Lung (tissue), 11 donors: ENCODE measurements at regions not wholly inside any gene's neighbourhood (a gene's known extent, or its start where the extent isn't known, plus 50 kb on each side); places are given as distances from the start of the nearest gene placed in this dataset.

Source experiments
- ATAC-seq: fragments of 200-7000 bp; cut with Tn5 transposase; one replicate; pipeline ENCODE4 v1.9.1; 2020; ENCODE audit warnings: moderate number of reproducible peaks; ENCODE audit not compliant: insufficient read depth, low FRiP score
- DNase-seq, 3 donors: peaks; one replicate each; pipeline ENCODE4 v3.0.0-alpha.2; 2013 to 2017
- H3K27ac ChIP-seq, 2 donors: one replicate each; pipeline ENCODE4 v1.5.1; 2013; ENCODE audit warnings: mild to moderate bottlenecking in 2 of 2, moderate library complexity in 2 of 2, control low read depth in 1 of 2, inconsistent platforms in 1 of 2, low read depth in 1 of 2, low read length in 1 of 2
- H3K27me3 ChIP-seq, 3 donors: one replicate each; pipeline ENCODE4 v1.5.1; 2013; ENCODE audit warnings: low read length in 2 of 3; ENCODE audit not compliant: control insufficient read depth in 3 of 3, insufficient read depth in 3 of 3
- H3K36me3 ChIP-seq, 4 donors: one replicate each; pipeline ENCODE4 v1.5.1; 2013; ENCODE audit warnings: low read length in 4 of 4, mild to moderate bottlenecking in 1 of 4, moderate library complexity in 1 of 4; ENCODE audit not compliant: control insufficient read depth in 4 of 4, insufficient read depth in 4 of 4
- H3K4me1 ChIP-seq, 5 donors: one replicate each; pipeline ENCODE4 v1.5.1; 2013; ENCODE audit warnings: low read length in 5 of 5, mild to moderate bottlenecking in 2 of 5, moderate library complexity in 1 of 5; ENCODE audit not compliant: control insufficient read depth in 5 of 5, insufficient read depth in 5 of 5
- H3K4me3 ChIP-seq: one replicate; pipeline ENCODE4 v1.5.1; 2013; ENCODE audit warnings: mild to moderate bottlenecking, control low read depth, moderate library complexity
- H3K9ac ChIP-seq, 2 donors: one replicate each; pipeline ENCODE4 v1.5.1; 2013; ENCODE audit warnings: low read length in 2 of 2, control low read depth in 1 of 2; ENCODE audit not compliant: insufficient read depth in 1 of 2
- H3K9me3 ChIP-seq, 4 donors: one replicate each; pipeline ENCODE4 v1.5.1; 2013; ENCODE audit warnings: low read length in 3 of 4, mild to moderate bottlenecking in 1 of 4, moderate library complexity in 1 of 4; ENCODE audit not compliant: control insufficient read depth in 4 of 4, insufficient read depth in 3 of 4
- WGBS, 2 donors: extraction: QIAGEN DNeasy Blood & Tissue Kit; methylation state at CpG; one replicate each; pipeline ENCODE4 v1.1.7; 2013; 5-methylcytosine and 5-hydroxymethylcytosine counted together
- TF ChIP-seq, protein P1 (sequence below): IDR thresholded peaks from 2 replicates; pipeline ENCODE4 v1.5.1; 2012; ENCODE audit warnings: mild to moderate bottlenecking; ENCODE audit errors: control extremely low read depth, extremely low read depth
- donor health status: control.
- donor health status: control.
- donor health status: Bipolar disorder and iron deficiency.
- donor health status: healthy.
- donor health status: DM: yes; HTN: yes; CAD: no.

DNA sequence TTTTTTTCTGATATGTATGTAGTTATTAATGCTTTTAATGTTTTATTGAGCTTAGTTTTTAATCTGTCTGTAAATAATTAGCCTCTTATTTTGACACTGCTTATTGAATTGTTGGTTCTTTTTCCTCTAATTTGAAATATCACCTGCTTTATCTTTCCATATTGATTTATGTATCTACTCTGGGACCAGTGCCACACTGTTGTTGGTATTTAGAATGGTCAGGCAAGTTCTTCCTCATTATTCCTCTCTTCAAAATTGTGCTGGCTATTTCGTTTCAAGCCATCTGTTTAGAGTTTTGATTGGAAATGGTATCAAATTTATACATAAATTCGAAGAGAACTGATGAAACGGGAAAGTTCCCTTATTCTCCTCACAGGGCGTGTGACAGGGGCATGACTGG lies 96.8 kb upstream of the APP start:
- Histone ChIP-seq H3K27ac (no peak overlapping the region), H3K4me1 (no peaks in the 10 kb centered on the region), H3K36me3 (no peaks in the 10 kb centered on the region), H3K9me3 (peaks cover 0 to 6% (median 4%) of the 10 kb centered on the region in 4 donors), H3K9ac (no peak overlapping the region), H3K4me3 (no peak overlapping the region), H3K27me3 (no peaks in the 10 kb centered on the region)
- TF ChIP-seq, protein P1, sequence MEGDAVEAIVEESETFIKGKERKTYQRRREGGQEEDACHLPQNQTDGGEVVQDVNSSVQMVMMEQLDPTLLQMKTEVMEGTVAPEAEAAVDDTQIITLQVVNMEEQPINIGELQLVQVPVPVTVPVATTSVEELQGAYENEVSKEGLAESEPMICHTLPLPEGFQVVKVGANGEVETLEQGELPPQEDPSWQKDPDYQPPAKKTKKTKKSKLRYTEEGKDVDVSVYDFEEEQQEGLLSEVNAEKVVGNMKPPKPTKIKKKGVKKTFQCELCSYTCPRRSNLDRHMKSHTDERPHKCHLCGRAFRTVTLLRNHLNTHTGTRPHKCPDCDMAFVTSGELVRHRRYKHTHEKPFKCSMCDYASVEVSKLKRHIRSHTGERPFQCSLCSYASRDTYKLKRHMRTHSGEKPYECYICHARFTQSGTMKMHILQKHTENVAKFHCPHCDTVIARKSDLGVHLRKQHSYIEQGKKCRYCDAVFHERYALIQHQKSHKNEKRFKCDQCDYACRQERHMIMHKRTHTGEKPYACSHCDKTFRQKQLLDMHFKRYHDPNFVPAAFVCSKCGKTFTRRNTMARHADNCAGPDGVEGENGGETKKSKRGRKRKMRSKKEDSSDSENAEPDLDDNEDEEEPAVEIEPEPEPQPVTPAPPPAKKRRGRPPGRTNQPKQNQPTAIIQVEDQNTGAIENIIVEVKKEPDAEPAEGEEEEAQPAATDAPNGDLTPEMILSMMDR = no peak
- WGBS, 2 donors = 83 to 94% methylated on average over 4 of the region's 4 CpGs
- no peak for ATAC-seq
- DNase-seq = no peak

DNA sequence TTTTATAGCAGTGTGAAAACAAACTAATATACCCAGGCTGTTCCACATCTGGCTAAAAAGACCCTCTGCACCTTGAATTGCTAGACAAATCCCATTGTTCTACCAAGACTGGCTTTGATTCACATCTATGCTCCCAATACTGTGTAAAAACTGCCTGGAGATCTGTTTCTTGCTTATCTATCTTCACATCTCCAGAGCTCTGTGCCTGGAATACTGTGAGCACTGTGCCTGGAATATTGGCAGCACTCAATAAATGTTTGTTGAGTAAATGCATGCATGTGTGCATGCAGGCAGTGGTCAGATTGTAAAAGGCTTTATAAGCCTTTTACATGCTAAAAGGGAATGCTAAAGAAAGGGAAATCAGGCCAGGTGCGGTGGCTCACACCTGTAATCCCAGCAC lies 75.5 kb upstream of the APP start:
- no peak overlapping the region for H3K9ac ChIP-seq
- ATAC-seq = no peak
- no peak overlapping the region for H3K4me3 ChIP-seq
- WGBS, 2 donors = 95 to 100% methylated on average over 1 of the region's 1 CpG
- no peaks in the 10 kb centered on the region for H3K9me3 ChIP-seq
- no peaks in the 10 kb centered on the region for H3K27me3 ChIP-seq
- H3K36me3 ChIP-seq = no peaks in the 10 kb centered on the region
- no peak overlapping the region for H3K27ac ChIP-seq
- TF ChIP-seq, protein P1 = no peak
- DNase-seq = no peak
- H3K4me1 ChIP-seq = no peaks in the 10 kb centered on the region

DNA sequence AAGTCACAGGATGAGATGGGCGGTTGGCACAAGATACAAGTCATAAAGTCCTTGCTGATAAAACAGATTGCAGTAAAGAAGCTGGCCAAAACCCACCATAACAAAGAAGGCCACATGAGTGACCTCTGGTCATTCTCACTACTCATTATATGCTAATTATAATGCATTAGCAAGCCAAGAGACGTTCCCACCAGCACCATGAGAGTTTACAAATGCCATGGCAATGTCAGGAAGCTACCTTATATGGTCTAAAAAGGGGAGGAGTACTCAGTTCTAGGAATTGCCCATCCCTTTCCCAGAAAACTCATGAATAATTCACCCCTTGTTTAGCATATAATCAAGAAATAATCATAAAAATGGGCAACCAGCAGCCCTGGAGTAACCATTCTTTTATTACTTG lies 74.9 kb upstream of the APP start:
- DNase-seq (no peak), ATAC-seq (no peak)
- Histone ChIP-seq H3K4me3 (no peak overlapping the region), H3K4me1 (no peaks in the 10 kb centered on the region), H3K27me3 (no peaks in the 10 kb centered on the region), H3K36me3 (no peaks in the 10 kb centered on the region), H3K9ac (no peak overlapping the region), H3K27ac (no peak overlapping the region), H3K9me3 (no peaks in the 10 kb centered on the region)
- WGBS, 2 donors = 74 to 88% methylated on average over 2 of the region's 2 CpGs
- TF ChIP-seq, protein P1 = no peak

DNA sequence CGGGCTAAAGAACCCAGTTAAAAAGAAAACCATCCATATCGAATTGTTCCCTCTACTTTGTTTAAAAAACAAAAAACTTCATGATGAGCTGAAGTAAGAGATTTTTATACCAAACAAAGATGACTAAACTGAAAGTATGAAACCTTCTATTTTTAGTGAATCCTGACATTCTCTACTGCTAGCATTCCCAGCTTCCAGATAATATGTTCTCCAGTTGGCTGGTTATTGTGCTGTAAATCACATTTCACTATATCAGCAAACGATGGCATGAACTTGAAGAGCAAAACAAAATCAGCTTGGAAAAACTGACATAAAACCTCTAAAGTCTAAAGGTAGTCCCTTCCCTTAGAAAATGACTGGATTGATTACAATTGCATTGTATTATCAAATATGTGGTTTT lies 68.1 kb upstream of the APP start:
- Histone ChIP-seq H3K9me3 (no peaks in the 10 kb centered on the region), H3K9ac (no peak overlapping the region), H3K4me1 (no peaks in the 10 kb centered on the region), H3K36me3 (no peaks in the 10 kb centered on the region), H3K27ac (no peak overlapping the region), H3K27me3 (no peaks in the 10 kb centered on the region), H3K4me3 (no peak overlapping the region)
- no peak for DNase-seq
- no peak for ATAC-seq
- 75 to 83% methylated on average over 3 of the region's 3 CpGs for WGBS, 2 donors
- TF ChIP-seq, protein P1 = no peak
